ENCODE measurements at regions not wholly inside any gene's neighbourhood (a gene's known extent, or its start where the extent isn't known, plus 50 kb on each side); places are given as distances from the start of the nearest gene placed in this dataset.

- no peak overlapping the region for H2BK15ac ChIP-seq (ENCODE audit: low read length)
- H4K20me1 ChIP-seq (replicated peaks in 1 of 2; ENCODE audit: control insufficient read depth in 1 of 2, insufficient read depth in 2 of 2, low read length in 2 of 2) = no peaks in the 10 kb centered on the region
- POLR2A ChIA-PET (ENCODE audit: partially characterized antibody) = no interaction called here
- no peak overlapping the region for H2BK20ac ChIP-seq (ENCODE audit: low read length)
- DNase-seq (ENCODE audit: low read depth in 1 of 2, low spot score in 2 of 2) (no peak), FAIRE-seq (no peak)
- no peaks in the 10 kb centered on the region for H3K23me2 ChIP-seq (ENCODE audit: low read depth, low read length)
- no peak overlapping the region for H4K8ac ChIP-seq (ENCODE audit: extremely low read depth, insufficient read depth, low read length)
- no peak overlapping the region for H2BK5ac ChIP-seq (ENCODE audit: low read depth, low read length)
- 94% methylated on average over 2 of the region's 2 CpGs; no CpG with 5 or more reads in 1 of the 2 experiments for WGBS, 2 experiments (ENCODE audit: extremely low coverage in 1 of 2, insufficient coverage in 1 of 2, insufficient read length in 1 of 2, insufficient replicate concordance in 2 of 2, low coverage in 1 of 2, low lambda C conversion rate in 2 of 2, missing lambda C conversion rate in 1 of 2)
- H2BK120ac ChIP-seq (replicated peaks; ENCODE audit: low read depth, low read length) = no peak overlapping the region
- H3K9ac ChIP-seq (replicated peaks in 1 of 4; ENCODE audit: extremely low read depth in 1 of 4, low read depth in 3 of 4, low read length in 3 of 4) = no peak overlapping the region
- no peaks in the 10 kb centered on the region for H3K79me1 ChIP-seq (ENCODE audit: low read depth, low read length)
- H2AFZ ChIP-seq (ENCODE audit: low read length) = no peak overlapping the region
- H3K79me2 ChIP-seq (ENCODE audit: control insufficient read depth in 1 of 2, insufficient read depth in 2 of 2, low read length in 2 of 2) = no peaks in the 10 kb centered on the region
- no peak overlapping the region for H3K4me2 ChIP-seq (ENCODE audit: insufficient read depth in 1 of 2, low read depth in 2 of 2, low read length in 2 of 2)
- H3K4ac ChIP-seq (replicated peaks; ENCODE audit: insufficient read length, low read depth, low read length) = no peak overlapping the region
- no peak overlapping the region for H3K27ac ChIP-seq (ENCODE audit: low read depth, low read length)
- H3K27me3 ChIP-seq (replicated peaks in 1 of 4; ENCODE audit: control insufficient read depth in 3 of 4, extremely low read depth in 1 of 4, insufficient read depth in 3 of 4, low read length in 3 of 4) = no peaks in the 10 kb centered on the region
- H3K56ac ChIP-seq (replicated peaks; ENCODE audit: insufficient read length, low read depth, low read length) = no peak overlapping the region
- H2BK12ac ChIP-seq (ENCODE audit: low read depth, low read length) = no peak overlapping the region
- no peak overlapping the region for H3K14ac ChIP-seq (ENCODE audit: insufficient read length)
- H3K18ac ChIP-seq (ENCODE audit: extremely low read depth, low read length) = no peak overlapping the region
- H3K4me1 ChIP-seq (replicated peaks in 1 of 4; ENCODE audit: control insufficient read depth in 3 of 4, insufficient read depth in 4 of 4, low read length in 3 of 4) = no peaks in the 10 kb centered on the region
- H2AK5ac ChIP-seq (ENCODE audit: low read depth, low read length) = no peak overlapping the region
- no peak overlapping the region for H4K5ac ChIP-seq (ENCODE audit: insufficient read length, low read depth, low read length)
- H3K23ac ChIP-seq (ENCODE audit: insufficient read length) = no peak overlapping the region
- CTCF ChIA-PET (ENCODE audit: partially characterized antibody) = no interaction called here
- no peaks in the 10 kb centered on the region for H3K9me3 ChIP-seq (ENCODE audit: insufficient read depth in 2 of 2, low read depth in 1 of 2, low read length in 1 of 2)
- H4K91ac ChIP-seq (replicated peaks; ENCODE audit: insufficient read length, low read length) = no peak overlapping the region
- H3K36me3 ChIP-seq (ENCODE audit: control insufficient read depth in 2 of 4, insufficient read depth in 4 of 4, low read length in 3 of 4) = no peaks in the 10 kb centered on the region
- H3K4me3 ChIP-seq (ENCODE audit: extremely low read depth in 1 of 4, insufficient read depth in 2 of 4, low read depth in 3 of 4, low read length in 4 of 4) = no peak overlapping the region
- no peak for TF ChIP-seq TEAD4 (IDR thresholded peaks at IDR 0.05; ENCODE audit: low read depth, low read length)
- no peak for TF ChIP-seq SIX5 (IDR thresholded peaks at IDR 0.05; ENCODE audit: low read depth, low read length)
- TF ChIP-seq BRCA1 (IDR thresholded peaks at IDR 0.05; ENCODE audit: low read depth, low read length) = no peak
- no peak for TF ChIP-seq TAF7 (optimal IDR thresholded peaks at IDR 0.05; ENCODE audit: borderline replicate concordance, low read depth, low read length)
- TF ChIP-seq CBX5 (IDR thresholded peaks at IDR 0.05; ENCODE audit: low read depth, low read length) = no peak
- TF ChIP-seq NANOG (IDR thresholded peaks at IDR 0.05; ENCODE audit: insufficient read depth, low read depth, low read length, poor library complexity, severe bottlenecking) = no peak
- TF ChIP-seq FOSL1 (IDR thresholded peaks at IDR 0.05; ENCODE audit: insufficient read depth, low read depth, low read length) = no peak
- no peak for TF ChIP-seq SIRT6 (IDR thresholded peaks at IDR 0.05; ENCODE audit: low read length)
These were observed 1034.6 kb upstream of the PCDH9 start for GRCh38 chr13:68264692-68265091.

All from H1 (cell line).